Neural progenitor cell (in vitro differentiated cells): ENCODE measurements at regions not wholly inside any gene's neighbourhood (a gene's known extent, or its start where the extent isn't known, plus 50 kb on each side); places are given as distances from the start of the nearest gene placed in this dataset.

Experiments used
- DNase-seq: peaks from one replicate; pipeline ENCODE4 v3.0.0-alpha.2; 2016; ENCODE audit warnings: low spot score
- H2AFZ ChIP-seq: fragments of 200-600 bp; sonication (generic); replicated peaks from 2 replicates; pipeline ENCODE4 v1.6.1; 2016; ENCODE audit warnings: antibody characterized with exemption
- H3F3A ChIP-seq: fragments of 200-600 bp; sonication (generic); 2 replicates; pipeline ENCODE4 v1.6.1; 2016; ENCODE audit warnings: antibody characterized with exemption, low read depth
- H3K27ac ChIP-seq: fragments of 200-600 bp; sonication (generic); 2 replicates; pipeline ENCODE4 v1.5.1; 2016; ENCODE audit warnings: mild to moderate bottlenecking
- H3K27me3 ChIP-seq: fragments of 200-600 bp; sonication (generic); 2 replicates; pipeline ENCODE4 v1.6.1; 2016; ENCODE audit warnings: mild to moderate bottlenecking, moderate library complexity
- H3K36me3 ChIP-seq: fragments of 200-600 bp; sonication (generic); 2 replicates; pipeline ENCODE4 v1.5.1; 2016
- H3K4me1 ChIP-seq: fragments of 200-600 bp; sonication (generic); 2 replicates; pipeline ENCODE4 v1.6.1; 2016; ENCODE audit warnings: mixed run types
- H3K4me2 ChIP-seq: fragments of 200-600 bp; sonication (generic); 2 replicates; pipeline ENCODE4 v1.6.1; 2016
- H3K4me3 ChIP-seq: fragments of 200-600 bp; sonication (generic); 2 replicates; pipeline ENCODE4 v1.5.1; 2016
- H3K79me2 ChIP-seq: fragments of 200-600 bp; sonication (generic); 2 replicates; pipeline ENCODE4 v1.6.1; 2016; ENCODE audit warnings: low read depth
- H3K9ac ChIP-seq: fragments of 200-600 bp; sonication (generic); 2 replicates; pipeline ENCODE4 v1.6.1; 2016
- H3K9me3 ChIP-seq: fragments of 200-600 bp; sonication (generic); 2 replicates; pipeline ENCODE4 v1.5.1; 2016; ENCODE audit warnings: low read depth
- H4K20me1 ChIP-seq: fragments of 200-600 bp; sonication (generic); 2 replicates; pipeline ENCODE4 v1.6.1; 2016; ENCODE audit warnings: low read depth
- H3K27ac Mint-ChIP-seq: 3 replicates; pipeline ENCODE4 v1.8.0; 2021; ENCODE audit warnings: mixed read lengths
- H3K27me3 Mint-ChIP-seq: 2 replicates; pipeline ENCODE4 v1.8.0; 2022; ENCODE audit warnings: low read depth, mild to moderate bottlenecking, inconsistent platforms, moderate library complexity, mixed read lengths; ENCODE audit not compliant: insufficient read depth
- H3K36me3 Mint-ChIP-seq: 3 replicates; pipeline ENCODE4 v1.8.0; 2021; ENCODE audit warnings: mixed read lengths
- H3K4me1 Mint-ChIP-seq: 3 replicates; pipeline ENCODE4 v1.8.0; 2021; ENCODE audit warnings: mixed read lengths
- H3K4me3 Mint-ChIP-seq: 3 replicates; pipeline ENCODE4 v1.8.0; 2021; ENCODE audit warnings: mild to moderate bottlenecking, moderate library complexity, mixed read lengths
- H3K9me3 Mint-ChIP-seq: 3 replicates; pipeline ENCODE4 v1.8.0; 2020; ENCODE audit warnings: mixed read lengths
- CTCF ChIP-seq: fragments of 200-600 bp; sonication (generic); IDR thresholded peaks from 2 replicates; pipeline ENCODE4 v1.5.1; 2017; ENCODE audit warnings: antibody characterized with exemption, mild to moderate bottlenecking
- EZH2 ChIP-seq: fragments of 200-600 bp; sonication (generic); IDR thresholded peaks from 2 replicates; pipeline ENCODE4 v1.6.1; 2017; ENCODE audit warnings: antibody characterized with exemption, mild to moderate bottlenecking, moderate library complexity
- EZH2phosphoT487 ChIP-seq: fragments of 200-600 bp; sonication (generic); IDR thresholded peaks from 2 replicates; pipeline ENCODE4 v1.6.1; 2017; ENCODE audit warnings: antibody characterized with exemption

DNA sequence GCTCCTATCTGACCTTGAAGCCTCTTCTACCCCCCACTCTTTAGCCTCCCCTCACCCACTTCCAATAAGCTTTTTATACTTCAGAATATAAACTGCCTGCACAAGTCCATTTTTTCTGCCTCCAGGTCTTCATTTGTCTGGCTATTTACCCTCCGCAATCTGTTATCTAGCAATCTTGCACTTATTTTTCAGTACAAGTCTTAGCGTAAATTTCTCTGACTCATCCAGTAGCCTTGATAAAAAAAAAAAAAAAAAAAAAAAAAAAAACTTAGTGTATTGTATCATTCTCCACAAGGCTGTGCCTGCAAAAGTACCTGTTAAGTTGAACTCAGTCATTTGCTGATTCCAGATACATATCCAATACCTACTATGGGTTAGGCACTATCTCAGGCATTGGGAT is 219.5 kb upstream of the DKK2 start:
- no peak overlapping the region for H3K4me2 ChIP-seq
- TF ChIP-seq CTCF, result no peak
- peaks cover 15% of the 10 kb centered on the region for H3K4me1 Mint-ChIP-seq
- H4K20me1 ChIP-seq, result no peaks in the 10 kb centered on the region
- H3K9me3 ChIP-seq, result no peaks in the 10 kb centered on the region
- H3K36me3 ChIP-seq, result no peaks in the 10 kb centered on the region
- H3K27ac Mint-ChIP-seq, result no peak overlapping the region
- no peak overlapping the region for H3K27ac ChIP-seq
- no peaks in the 10 kb centered on the region for H3F3A ChIP-seq
- H3K9ac ChIP-seq, result no peak overlapping the region
- H2AFZ ChIP-seq, result no peak overlapping the region
- no peaks in the 10 kb centered on the region for H3K79me2 ChIP-seq
- no peaks in the 10 kb centered on the region for H3K4me1 ChIP-seq
- DNase-seq, result no peak
- no peak overlapping the region for H3K4me3 Mint-ChIP-seq
- H3K4me3 ChIP-seq, result no peak overlapping the region
- H3K27me3 Mint-ChIP-seq, result no peaks in the 10 kb centered on the region
- H3K9me3 Mint-ChIP-seq, result no peaks in the 10 kb centered on the region
- no peaks in the 10 kb centered on the region for H3K27me3 ChIP-seq
- H3K36me3 Mint-ChIP-seq, result no peaks in the 10 kb centered on the region

DNA sequence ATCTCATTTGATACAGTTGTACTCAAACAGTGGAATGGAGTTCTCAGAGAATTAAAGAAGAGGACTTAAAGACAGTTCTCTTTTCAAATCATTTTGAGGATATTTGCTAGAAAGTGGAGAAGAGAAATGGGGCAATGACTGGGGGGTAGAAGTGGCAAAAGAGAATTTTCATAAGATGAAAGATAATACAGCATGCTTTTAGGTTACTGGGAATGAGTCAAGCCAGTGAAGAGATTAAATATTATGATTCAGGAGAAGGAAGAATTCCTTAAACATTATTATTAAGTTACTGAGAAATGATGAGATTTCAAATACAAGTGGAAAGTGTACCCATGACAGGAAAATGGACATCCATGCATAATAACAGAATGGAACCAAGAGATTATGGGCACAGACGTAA is 219.0 kb upstream of the DKK2 start:
- DNase-seq, result no peak
- Mint-ChIP-seq H3K9me3 (no peaks in the 10 kb centered on the region), H3K27ac (no peak overlapping the region), H3K4me3 (no peak overlapping the region), H3K27me3 (no peaks in the 10 kb centered on the region), H3K36me3 (no peaks in the 10 kb centered on the region), H3K4me1 (peaks cover 15% of the 10 kb centered on the region)
- H2AFZ ChIP-seq, result no peak overlapping the region
- H3K27me3 ChIP-seq, result no peaks in the 10 kb centered on the region
- TF ChIP-seq EZH2 (no peak), EZH2phosphoT487 (no peak), CTCF (no peak)
- no peaks in the 10 kb centered on the region for H3K36me3 ChIP-seq
- no peaks in the 10 kb centered on the region for H3K4me1 ChIP-seq
- H3K79me2 ChIP-seq, result no peaks in the 10 kb centered on the region
- no peak overlapping the region for H3K4me3 ChIP-seq
- no peak overlapping the region for H3K27ac ChIP-seq
- H3K9me3 ChIP-seq, result no peaks in the 10 kb centered on the region
- H4K20me1 ChIP-seq, result no peaks in the 10 kb centered on the region
- no peak overlapping the region for H3K4me2 ChIP-seq
- H3K9ac ChIP-seq, result no peak overlapping the region
- H3F3A ChIP-seq, result no peaks in the 10 kb centered on the region

DNA sequence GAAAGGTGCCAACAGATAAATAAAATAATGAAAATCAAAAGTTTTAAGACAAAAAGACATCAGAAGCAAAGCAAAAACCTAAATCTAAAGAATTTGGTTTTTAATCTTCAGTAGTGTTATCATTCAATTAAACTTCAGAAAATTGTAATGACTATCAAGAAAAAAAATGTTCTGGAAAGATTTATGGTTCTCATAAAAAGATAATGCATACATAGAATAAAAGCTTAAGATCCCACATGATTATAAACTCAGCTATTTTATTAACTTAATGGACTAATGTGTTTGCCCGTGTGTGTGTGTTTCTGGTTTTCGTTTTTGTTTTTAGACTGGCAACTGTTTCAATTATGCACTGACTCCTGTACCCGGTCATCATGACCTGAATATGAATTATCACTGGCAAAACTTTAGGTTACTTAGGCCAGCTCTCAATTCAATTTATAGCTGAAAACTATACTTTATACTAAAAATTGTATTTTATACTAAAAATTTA is 217.5 kb upstream of the DKK2 start:
- Histone ChIP-seq H3K9me3 (no peaks in the 10 kb centered on the region), H3F3A (no peaks in the 10 kb centered on the region), H3K4me2 (no peak overlapping the region), H3K27me3 (no peaks in the 10 kb centered on the region), H3K4me3 (no peak overlapping the region), H4K20me1 (no peaks in the 10 kb centered on the region), H3K27ac (no peak overlapping the region), H3K36me3 (no peaks in the 10 kb centered on the region), H3K9ac (no peak overlapping the region), H3K4me1 (no peaks in the 10 kb centered on the region), H3K79me2 (no peaks in the 10 kb centered on the region), H2AFZ (no peak overlapping the region)
- no peak overlapping the region for H3K4me3 Mint-ChIP-seq
- H3K36me3 Mint-ChIP-seq, result no peaks in the 10 kb centered on the region
- no peaks in the 10 kb centered on the region for H3K9me3 Mint-ChIP-seq
- DNase-seq, result no peak
- peaks cover 15% of the 10 kb centered on the region for H3K4me1 Mint-ChIP-seq
- TF ChIP-seq EZH2 (no peak), CTCF (no peak), EZH2phosphoT487 (no peak)
- H3K27me3 Mint-ChIP-seq, result no peaks in the 10 kb centered on the region
- H3K27ac Mint-ChIP-seq, result no peak overlapping the region

DNA sequence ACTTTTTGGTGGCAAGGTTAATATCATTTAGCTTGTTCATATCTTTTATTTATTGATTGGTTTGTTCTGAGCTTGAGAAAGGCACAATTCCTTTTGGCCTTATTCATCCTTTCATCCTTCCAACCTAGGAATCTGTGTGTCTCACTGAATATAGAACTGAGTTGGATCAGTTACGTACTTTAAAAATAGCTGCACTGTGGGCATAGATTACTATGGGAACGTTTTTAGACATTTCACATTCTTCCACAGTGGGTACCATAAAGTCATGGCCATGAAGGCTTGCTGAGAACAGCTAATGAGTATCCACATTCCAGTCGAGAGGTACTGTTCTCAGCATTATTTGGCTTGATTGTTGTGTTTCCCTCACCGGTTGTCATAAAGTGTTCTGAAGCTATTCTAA is 217.0 kb upstream of the DKK2 start:
- H3K4me3 ChIP-seq, result no peak overlapping the region
- H3K27me3 Mint-ChIP-seq, result no peaks in the 10 kb centered on the region
- no peak overlapping the region for H3K4me2 ChIP-seq
- H3K4me3 Mint-ChIP-seq, result no peak overlapping the region
- no peak overlapping the region for H2AFZ ChIP-seq
- peaks cover 15% of the 10 kb centered on the region for H3K4me1 Mint-ChIP-seq
- no peaks in the 10 kb centered on the region for H3F3A ChIP-seq
- no peaks in the 10 kb centered on the region for H3K36me3 ChIP-seq
- H3K79me2 ChIP-seq, result no peaks in the 10 kb centered on the region
- no peaks in the 10 kb centered on the region for H3K36me3 Mint-ChIP-seq
- no peak overlapping the region for H3K27ac Mint-ChIP-seq
- H3K9me3 ChIP-seq, result no peaks in the 10 kb centered on the region
- no peak for DNase-seq
- no peaks in the 10 kb centered on the region for H3K4me1 ChIP-seq
- H3K27me3 ChIP-seq, result no peaks in the 10 kb centered on the region
- H3K9ac ChIP-seq, result no peak overlapping the region
- TF ChIP-seq EZH2 (no peak), CTCF (no peak), EZH2phosphoT487 (no peak)
- H3K9me3 Mint-ChIP-seq, result no peaks in the 10 kb centered on the region
- no peaks in the 10 kb centered on the region for H4K20me1 ChIP-seq
- H3K27ac ChIP-seq, result no peak overlapping the region
